Left cardiac atrium (tissue), 4 donors: ENCODE measurements at regions not wholly inside any gene's neighbourhood (a gene's known extent, or its start where the extent isn't known, plus 50 kb on each side); places are given as distances from the start of the nearest gene placed in this dataset.

Experiments
- ATAC-seq, 2 donors: fragments of 200-7000 bp; cut with Tn5 transposase; one replicate each; pipeline ENCODE4 v1.9.1; 2020; ENCODE audit warnings: mild to moderate bottlenecking in 2 of 2, moderate library complexity in 2 of 2
- DNase-seq: peaks from one replicate; pipeline ENCODE4 v3.0.0-alpha.2; 2020
- intact Hi-C, 2 donors: fragments of 100-400 bp; cut with DNase I; formaldehyde crosslinking; loops; one replicate each; pipeline versions ENCODE4 v1.14.1 to v1.15.1; 2022 to 2023
- donor health status: DM: no; HTN: yes; CAD: no.
- donor health status: DM: no; HTN: yes; CAD: no; lungs with severe emphysema.
- donor health status: DM: yes; HTN: yes; CAD: no.
- donor health status: Dilated cardiomyopathy.

GRCh38 chr4:177194906-177195305, 114.8 kb upstream of the NEIL3 start:
- ATAC-seq: no peak
- intact Hi-C loops: no loop called here

GRCh38 chr4:177196615-177197014, 113.1 kb upstream of the NEIL3 start:
- ATAC-seq (no peak), DNase-seq (no peak)
- intact Hi-C loops: no loop called here

More at GRCh38 chr4:177194906-177195305, 114.8 kb upstream of the NEIL3 start:
- DNase-seq: no peak

DNA sequence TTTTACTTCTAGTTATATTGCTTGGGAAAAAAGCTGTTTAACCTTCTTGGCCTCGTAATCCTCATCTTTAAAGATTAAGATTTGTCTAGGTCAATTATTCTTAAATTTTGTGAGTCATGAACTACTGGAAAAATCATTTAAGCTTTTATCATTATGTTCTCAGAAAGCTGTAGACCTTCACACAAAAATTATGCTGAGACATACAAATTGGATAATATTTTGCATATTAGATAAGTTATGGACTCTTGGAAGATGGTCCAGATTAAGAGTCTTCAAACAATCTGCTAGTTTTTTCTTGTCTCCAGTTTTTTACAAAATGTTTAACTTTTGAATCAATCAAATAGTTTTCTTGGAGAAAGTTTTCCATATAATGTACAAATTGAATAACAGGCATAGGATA, 108.1 kb upstream of the NEIL3 start:
- intact Hi-C loops: no loop called here
- ATAC-seq: no peak
- DNase-seq: no peak

DNA sequence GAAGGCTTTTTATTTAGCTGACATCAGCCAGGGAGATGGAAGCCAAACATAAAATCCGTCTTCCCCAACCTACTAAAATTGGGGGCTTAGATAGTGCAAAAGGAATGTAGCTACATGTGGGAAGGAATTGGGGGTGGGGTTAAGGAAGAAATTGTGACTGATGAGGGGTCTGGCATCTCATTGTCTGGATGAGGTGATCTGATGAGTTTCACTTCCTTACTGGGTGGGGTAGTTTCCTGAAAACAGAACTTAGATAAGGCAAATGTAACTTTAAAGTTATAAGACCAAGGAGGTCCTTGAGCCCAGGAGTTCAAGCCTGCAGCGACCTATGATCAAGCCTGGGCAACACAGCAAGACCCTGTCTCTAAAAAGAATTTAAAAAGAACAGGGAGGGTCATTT, 105.5 kb upstream of the NEIL3 start:
- intact Hi-C loops: no loop called here
- ATAC-seq (no peak), DNase-seq (no peak)

DNA sequence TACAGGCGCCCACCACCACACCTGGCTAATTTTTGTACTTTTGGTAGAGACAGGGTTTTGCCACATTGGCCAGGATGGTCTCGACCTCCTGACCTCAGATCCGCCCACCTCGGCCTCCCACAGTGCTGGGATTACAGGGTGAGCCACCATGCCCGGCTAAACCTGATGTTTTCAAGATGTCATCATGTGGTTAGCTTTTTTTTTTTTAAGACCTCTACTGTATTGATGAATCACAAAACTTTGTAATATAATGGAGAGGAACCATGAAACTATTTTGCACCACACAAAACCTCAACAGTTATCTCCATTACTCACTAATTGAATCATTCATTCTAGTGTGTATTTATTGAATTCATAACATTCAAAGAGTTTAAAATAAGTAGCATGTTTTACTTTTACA, 94.7 kb upstream of the NEIL3 start:
- DNase-seq: no peak
- intact Hi-C loops: no loop called here
- no peak for ATAC-seq

- intact Hi-C loops: no loop called here
- DNase-seq (no peak), ATAC-seq (no peak)
These were observed 89.3 kb upstream of the NEIL3 start for GRCh38 chr4:177220376-177220775.

DNA sequence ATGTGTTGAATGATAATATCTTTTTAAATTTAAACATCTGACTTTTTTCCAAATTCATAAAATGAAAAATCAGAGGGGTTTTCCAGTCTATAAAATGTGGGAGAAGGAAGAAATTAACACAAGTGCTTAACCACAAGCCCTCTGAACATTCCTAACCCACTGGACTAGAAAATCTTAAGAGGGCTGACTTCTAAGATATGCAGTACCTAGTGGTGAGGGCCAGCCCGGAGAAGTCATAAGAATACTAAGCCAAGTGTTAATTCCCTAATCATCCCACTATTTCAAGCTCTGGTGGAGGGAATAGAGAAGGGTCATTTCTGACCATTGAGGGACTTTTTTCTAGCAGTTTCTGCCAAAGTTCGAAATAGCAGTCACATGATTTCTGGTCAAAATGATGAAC, 86.9 kb upstream of the NEIL3 start:
- intact Hi-C loops: no loop called here
- no peak for DNase-seq
- no peak for ATAC-seq

DNA sequence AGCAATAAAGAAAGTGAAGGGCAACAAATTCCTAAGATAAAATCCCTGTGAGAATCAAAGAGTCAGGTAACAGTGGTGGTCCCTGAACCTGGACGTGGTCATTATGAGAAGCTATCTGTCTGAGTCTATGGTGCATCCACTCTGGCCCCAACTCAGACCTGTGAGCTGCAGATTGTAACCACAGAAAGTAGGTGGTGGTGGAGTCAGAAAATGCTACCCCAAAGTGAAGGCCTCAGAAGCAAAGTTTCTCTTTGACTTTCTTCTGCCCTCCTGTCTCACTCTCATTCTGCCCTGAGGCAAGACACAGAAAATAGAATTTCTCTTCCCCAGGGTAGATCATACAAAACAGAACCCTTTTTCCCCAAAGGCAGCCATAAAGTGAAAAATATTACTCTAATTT, 84.1 kb upstream of the NEIL3 start:
- intact Hi-C loops: no loop called here
- no peak for ATAC-seq
- no peak for DNase-seq

DNA sequence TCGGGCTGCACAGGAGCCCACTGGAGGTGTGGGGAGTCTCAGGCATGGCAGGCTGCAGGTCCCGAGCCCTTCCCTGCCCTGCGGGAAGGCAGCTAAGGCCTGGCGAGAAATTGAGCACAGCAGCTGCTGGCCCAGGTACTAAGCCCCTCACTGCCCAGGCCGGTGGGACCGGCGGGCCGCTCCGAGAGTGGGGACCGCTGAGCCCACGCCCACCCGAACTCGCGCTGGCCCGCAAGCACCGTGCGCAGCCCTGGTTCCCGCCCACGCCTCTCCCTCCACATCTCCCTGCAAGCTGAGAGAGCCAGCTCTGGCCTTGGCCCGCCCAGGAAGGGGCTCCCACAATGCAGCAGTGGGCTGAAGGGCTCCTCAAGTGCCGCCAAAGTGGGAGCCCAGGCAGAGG, 82.0 kb upstream of the NEIL3 start:
- no peak for DNase-seq
- intact Hi-C loops: no loop called here
- ATAC-seq: no peak

DNA sequence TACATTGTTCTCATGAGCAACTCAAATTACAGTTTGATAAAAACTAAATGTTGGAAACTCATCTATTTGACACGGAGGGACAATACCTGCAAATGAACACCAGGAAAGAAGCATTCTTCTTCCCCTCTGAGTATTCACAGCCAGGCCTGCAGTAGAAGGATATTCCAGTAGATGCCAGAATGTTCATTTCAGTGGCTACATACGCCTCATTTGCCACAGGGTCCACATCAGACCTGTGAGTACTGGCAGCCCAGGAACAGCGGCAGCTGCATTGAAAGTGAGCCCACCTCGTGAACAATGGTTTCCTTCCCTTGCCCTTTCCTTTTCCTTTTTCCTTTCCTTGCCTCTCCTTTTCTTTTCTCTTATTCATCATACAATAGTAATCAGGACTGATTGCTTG, 81.1 kb upstream of the NEIL3 start:
- DNase-seq (no peak), ATAC-seq (no peak)
- intact Hi-C loops: no loop called here

GRCh38 chr4:177229331-177229730, 80.3 kb upstream of the NEIL3 start:
- DNase-seq (no peak), ATAC-seq (no peak)
- intact Hi-C loops: no loop called here

- no peak for ATAC-seq
- intact Hi-C loops: no loop called here
These were observed 77.2 kb upstream of the NEIL3 start for GRCh38 chr4:177232473-177232872.

DNA sequence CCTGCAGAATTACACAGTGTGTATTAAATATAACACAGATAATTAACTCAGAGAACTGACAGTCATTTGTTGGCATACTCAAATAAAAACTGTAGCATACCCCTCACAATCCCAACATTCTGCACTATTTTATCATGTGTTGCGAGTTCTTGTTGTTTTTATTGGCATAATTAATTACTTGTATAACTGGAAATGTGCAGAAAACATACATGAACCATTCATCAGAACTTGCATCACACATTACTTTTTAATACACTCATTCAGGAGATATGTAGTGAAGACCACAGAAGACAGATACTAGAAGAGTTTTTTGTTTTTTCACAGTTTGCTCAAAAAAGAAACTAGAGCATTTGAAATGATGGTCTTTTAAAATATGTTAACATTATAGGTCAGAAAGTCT, 74.6 kb upstream of the NEIL3 start:
- DNase-seq: no peak
- intact Hi-C loops: no loop called here
- no peak for ATAC-seq

More at GRCh38 chr4:177232473-177232872, 77.2 kb upstream of the NEIL3 start:
- no peak for DNase-seq

DNA sequence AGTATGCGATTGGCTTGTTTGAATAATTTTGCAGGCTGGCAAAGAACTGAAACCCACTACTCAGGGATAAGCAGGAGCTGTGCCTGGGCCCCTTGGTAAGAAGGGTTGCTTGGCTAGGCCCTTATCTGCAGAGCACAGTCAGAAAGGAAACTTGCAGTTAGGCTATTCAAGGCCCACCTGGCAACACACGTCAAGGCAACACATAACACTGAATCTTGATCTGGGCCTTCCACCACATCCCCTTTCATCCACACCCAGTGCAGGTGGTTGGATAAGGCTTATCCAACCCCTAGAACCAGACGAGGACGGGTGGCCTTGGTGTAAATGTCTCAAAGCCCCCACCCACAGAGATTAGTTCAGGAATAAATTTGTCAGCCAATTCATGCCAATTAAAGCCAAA, 72.8 kb upstream of the NEIL3 start:
- no peak for DNase-seq
- no peak for ATAC-seq
- intact Hi-C loops: no loop called here

DNA sequence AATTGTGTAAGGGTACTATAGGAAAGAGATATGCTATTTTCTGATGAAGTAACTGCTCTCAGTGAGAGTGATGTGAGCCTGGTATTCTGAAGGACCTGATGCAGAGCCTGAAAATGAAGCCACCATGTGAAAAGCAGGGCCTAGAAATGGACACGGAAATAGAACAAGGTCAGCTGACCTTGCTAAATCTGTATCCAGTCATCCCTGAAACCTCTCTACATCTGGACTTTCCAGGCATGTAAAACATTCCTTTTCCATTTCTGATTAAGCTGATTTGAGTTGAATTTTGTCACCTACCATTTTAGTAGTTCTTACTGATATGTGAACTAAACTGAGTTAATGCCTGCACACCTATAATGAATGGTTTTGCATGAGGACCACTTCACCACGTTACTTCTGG, 72.4 kb upstream of the NEIL3 start:
- DNase-seq (no peak), ATAC-seq (no peak)
- intact Hi-C loops: no loop called here

GRCh38 chr4:177239477-177239876, 70.2 kb upstream of the NEIL3 start:
- intact Hi-C loops: no loop called here
- ATAC-seq: no peak

DNA sequence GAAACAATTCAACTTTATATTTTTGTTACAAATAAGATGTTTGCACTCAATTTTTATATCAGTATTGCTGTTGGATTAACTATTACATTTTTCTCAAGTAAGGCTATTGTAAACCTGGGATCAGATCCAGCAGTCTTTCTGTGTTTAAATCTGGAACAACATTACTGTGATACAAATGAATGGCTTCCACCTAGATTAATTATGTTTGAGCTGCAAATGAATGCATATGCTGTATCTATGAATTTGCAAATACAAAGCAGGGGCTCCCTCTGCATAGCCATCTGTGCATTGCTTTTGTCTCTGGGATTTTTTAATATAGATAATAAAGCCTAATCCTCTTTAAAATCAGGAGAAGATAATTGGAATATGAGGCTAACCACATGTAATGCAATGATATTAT, 69.8 kb upstream of the NEIL3 start:
- DNase-seq (no peak), ATAC-seq (no peak)
- intact Hi-C loops: no loop called here

More at GRCh38 chr4:177239477-177239876, 70.2 kb upstream of the NEIL3 start:
- DNase-seq: no peak

DNA sequence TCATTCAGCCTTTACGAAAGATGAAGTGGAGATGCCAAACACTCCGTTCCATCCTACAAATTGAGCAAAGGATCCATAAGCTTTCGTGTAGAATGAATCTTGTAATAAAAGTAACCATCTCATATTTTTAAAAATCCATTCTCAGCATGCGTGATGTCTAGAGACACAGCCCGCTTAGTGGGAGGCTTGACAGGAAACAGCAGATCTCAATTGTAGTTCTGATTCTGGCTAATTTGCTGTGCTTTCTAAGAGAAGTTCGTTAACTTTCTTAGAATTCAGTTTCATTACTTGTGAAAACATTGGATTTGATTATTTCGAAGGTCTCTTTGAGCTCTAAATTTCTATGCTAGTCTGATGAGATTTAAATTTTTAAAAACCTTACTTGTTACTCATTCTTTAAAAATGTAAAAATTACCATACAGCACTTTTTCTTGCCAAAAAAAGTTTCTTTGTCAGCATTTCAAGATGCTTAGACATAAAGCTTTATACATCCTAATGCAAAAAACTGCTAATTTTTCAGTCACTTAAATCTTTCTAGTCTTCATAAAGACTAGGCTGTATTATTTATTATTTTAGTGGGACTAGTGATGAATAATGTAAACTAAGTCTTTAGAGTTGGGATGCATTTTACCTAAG, 66.9 kb upstream of the NEIL3 start:
- ATAC-seq: no peak
- DNase-seq: no peak
- intact Hi-C loops: no loop called here

- intact Hi-C loops: no loop called here
- ATAC-seq: no peak
- DNase-seq: no peak
These were observed 62.8 kb upstream of the NEIL3 start for GRCh38 chr4:177246641-177247584.

GRCh38 chr4:177250056-177250696, 59.5 kb upstream of the NEIL3 start:
- intact Hi-C loops: loop anchor here (2.0 to 5.0 kb wide), 2 partner anchors 87 to 91 kb away; no protein-coding TSS in a partner anchor
- DNase-seq: peak; percentile 61
- peak; percentile 91 to 95 for ATAC-seq
